ENCODE measurements at regions not wholly inside any gene's neighbourhood (a gene's known extent, or its start where the extent isn't known, plus 50 kb on each side); places are given as distances from the start of the nearest gene placed in this dataset.
"Not testable (repeated sequence)": the region's sequence is repeated elsewhere in the genome, so short reads cannot be mapped to it uniquely, and the experiment has no call there.

DNA sequence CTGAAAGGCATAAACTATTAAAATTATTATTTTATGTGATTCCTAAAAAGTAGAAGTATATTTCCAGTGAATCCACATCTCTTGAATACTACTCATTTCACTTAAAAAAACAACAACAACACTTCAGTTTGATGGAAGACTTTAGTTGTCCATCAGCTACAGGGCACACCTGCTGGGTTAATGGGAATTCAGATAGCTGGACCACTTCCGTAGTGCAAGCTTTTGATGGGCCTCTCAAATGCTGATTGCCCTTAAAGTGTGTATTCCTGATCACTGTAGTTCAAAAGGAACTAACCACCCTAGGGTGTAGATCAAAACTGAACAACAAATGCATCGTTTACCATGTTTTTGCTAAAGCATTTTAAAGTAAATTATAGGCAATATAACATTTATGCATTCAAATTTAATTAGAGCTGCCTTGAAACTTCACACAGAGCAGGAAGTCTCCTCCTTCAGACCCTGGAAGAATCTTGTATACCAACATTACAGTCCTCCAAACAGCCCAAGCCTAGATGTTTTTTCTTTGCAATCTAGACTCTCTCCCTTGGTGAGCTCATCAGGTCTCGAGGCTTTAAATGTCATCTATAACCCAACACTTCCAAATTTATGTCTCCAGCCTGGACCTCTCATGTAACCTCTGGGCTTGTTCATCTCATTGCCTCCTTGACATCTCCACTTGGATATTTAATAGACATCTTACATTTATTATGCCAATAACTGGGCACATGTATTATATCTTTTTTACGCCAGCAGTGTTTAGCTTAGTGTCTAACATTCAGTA is 510.1 kb upstream of the SLC39A10 start:
- no peak for DNase-seq

DNA sequence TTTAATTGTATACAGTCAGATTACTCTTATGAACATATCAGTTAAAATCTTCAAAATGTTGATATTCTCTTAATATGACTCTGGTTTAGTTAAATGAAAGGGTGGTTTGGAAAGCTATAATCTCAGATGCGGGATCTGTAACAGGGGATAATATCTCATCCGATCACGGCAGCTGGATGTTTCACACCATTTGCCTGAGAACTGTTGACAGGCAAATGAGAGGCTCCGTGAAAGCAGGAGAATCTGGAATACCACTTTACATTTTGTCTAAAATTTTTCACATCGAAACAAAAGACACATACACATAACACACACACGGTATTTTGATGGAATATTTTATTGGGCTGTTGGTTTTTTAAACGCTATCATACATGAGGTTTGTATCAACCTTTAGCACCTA is 518.6 kb upstream of the SLC39A10 start:
- DNase-seq: no peak

DNA sequence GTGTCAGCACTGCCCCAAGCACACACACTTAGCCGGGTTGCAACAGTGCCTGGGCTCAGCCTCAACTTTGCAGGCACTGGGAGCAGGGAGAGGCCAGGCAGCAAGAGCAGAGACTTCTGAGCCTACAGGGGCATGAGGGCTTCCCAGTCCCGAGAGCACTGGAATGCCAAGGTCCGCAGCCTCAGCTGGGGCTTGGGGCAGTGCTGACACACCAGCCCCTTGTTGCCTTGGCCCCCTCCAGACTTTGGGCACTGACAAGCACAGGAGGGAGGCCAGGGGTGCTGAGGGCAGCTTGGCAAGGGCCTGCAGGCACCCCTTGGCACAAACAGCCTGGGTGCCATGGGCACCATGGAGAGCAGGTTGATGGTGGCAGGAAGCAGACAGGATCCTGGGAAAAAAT is 531.1 kb upstream of the SLC39A10 start:
- DNase-seq: not testable (repeated sequence)

DNA sequence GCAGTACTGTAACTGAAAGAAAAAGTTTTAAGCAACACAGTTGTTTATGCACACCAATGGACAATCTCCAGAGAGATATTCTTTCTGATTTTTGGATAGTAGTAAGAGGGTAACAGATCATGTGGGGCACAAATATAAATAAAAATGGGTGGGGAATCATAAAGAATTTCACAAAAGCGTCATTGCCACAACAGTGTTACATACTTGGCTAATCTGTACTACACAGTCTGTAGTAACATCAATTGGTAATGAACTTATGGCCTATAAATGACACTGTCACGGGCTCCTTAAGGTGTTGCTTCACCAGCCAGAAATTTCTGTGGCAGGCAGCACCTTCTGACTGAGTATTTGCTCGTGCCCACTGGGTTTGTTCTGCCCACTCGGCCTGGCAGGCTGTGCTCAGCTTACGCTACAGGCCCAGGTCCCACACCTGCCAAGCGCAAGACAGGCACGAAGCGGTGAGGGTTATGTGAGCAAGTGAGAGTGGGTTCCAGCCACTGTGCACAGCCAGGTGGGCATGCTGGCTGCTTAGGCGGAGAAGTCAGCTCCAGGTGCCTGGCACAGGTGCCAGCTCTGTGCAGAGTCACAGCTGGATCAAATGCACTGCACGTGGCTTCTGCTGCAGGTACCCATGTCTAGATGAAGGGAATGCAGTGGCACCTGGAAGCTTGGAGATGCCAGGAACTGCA is 532.5 kb upstream of the SLC39A10 start:
- no peak for DNase-seq

DNA sequence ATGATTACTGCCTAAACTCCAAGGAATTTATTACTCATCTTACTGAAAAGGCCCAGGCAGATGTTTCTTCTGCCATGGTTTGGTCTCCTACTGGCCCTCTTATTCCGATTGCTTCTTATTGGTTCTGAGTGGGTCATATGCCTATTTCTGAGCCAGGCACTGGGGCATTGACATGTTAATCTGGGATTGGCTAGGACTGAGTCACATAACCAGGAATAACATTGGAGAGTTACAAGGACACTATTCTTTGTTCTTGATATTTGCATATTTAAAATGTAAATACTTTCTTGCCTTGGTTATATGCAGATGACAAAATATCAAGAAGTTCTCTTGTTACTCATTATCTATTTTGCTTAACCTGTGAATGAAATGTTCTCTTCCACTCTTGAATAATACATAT is 534.4 kb upstream of the SLC39A10 start:
- no peak for DNase-seq

DNA sequence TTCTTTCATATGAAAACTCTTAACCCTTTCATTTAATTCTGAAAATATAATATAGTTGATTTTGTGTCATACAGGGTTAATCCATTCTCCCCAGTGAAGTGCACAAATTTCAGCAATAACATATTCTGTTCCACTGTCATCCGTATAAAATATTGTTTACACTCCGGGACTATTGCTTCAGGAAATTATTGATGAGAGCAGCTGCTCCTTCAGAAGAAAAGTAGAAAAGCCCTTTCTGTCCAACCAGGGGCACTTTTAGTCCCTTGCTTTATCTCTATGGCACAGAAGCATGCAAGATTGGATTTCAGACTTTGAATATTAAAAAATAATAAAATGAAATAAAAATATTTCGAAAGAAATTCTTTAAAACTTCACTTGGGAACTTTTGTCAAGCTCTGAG is 535.7 kb upstream of the SLC39A10 start:
- no peak for DNase-seq

DNA sequence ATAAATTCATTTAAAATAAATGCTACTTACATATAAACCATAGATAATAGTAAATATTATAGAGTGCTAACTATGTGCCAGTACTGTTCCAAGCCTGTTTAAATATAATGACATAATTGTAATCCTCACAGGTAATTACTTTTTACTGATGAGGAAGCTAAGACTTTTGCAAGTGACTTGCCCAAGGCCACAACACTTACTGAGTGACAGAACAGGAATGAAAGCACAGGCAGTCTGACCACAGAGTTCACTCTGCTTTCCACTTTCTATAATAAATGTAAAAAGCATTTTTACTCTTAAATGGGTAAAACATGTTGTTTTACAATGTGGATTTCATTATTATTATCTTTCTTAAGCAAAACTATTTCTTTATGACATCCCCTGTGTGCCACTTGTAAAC is 537.8 kb upstream of the SLC39A10 start:
- no peak for DNase-seq

DNA sequence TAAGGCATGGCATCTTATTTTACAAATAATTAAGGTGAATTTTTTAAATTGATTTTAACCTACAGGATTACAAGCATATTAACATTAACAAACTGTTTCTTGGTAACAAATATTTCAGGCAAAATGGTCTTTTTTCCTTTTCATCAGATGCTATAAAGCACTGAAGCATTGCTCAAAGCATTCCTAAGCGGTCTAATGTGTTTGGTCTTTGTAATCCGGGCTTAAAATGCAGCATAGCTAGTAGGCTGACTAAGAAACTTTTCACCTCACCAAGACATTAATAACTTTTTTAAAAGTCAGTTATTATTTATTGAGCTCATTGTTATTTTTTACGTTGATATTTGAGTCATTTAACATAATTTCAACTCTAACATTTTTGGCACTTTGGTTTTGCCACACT is 538.8 kb upstream of the SLC39A10 start:
- DNase-seq: no peak

DNA sequence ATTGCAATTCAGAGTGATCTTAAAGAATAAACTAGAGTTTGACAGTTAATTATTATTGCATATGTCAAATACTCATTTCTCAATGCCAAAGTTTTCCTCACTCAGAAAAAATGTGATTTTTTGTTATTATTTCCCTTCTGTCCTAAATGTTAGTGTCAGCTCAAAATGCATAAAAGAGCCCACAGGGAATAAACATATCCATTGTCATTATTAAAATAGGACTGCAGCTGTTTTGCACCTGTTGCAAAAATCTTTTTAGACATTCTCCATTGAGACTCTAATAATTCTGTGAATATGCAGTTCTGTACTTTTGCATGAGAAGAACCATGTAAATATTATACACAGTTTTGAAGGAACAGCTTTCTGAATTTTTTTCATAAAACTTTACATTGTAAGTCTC is 540.0 kb upstream of the SLC39A10 start:
- no peak for DNase-seq

DNA sequence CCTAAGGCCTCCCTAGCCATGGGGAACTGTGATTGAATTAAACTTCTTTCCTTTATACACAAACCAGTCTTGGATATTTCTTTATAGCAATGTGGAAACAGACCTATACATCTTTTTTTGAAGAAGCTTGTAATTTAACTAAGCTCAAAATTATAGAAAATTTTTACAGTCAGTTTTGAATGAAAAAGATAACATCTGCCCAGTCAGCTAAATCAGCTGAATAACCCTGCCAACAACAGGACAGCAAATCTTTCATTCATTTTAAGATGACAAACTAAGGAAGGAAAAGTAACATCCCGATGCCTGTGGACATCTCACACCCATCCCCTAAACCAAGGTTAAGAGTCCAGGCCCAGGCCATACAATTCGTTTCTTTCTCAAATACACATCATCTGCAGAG is 541.3 kb upstream of the SLC39A10 start:
- DNase-seq: no peak

DNA sequence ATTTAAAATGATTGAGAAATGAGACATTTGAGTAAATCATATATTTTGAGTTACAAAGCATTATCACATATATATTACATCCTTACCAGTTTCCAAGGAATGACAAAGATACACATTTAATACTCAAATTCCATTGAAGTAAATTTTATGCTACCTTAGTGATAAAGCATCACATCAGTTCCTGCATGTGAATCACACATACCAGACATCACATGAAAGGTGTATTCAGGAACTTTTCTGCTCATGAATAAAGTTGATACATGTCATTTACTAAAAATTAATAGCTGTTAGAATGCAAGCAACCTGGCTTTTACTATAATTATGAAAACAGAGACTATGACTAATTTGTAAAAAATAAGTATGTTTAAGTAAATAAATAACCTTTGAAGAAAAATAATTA is 548.8 kb upstream of the SLC39A10 start:
- no peak for DNase-seq

DNA sequence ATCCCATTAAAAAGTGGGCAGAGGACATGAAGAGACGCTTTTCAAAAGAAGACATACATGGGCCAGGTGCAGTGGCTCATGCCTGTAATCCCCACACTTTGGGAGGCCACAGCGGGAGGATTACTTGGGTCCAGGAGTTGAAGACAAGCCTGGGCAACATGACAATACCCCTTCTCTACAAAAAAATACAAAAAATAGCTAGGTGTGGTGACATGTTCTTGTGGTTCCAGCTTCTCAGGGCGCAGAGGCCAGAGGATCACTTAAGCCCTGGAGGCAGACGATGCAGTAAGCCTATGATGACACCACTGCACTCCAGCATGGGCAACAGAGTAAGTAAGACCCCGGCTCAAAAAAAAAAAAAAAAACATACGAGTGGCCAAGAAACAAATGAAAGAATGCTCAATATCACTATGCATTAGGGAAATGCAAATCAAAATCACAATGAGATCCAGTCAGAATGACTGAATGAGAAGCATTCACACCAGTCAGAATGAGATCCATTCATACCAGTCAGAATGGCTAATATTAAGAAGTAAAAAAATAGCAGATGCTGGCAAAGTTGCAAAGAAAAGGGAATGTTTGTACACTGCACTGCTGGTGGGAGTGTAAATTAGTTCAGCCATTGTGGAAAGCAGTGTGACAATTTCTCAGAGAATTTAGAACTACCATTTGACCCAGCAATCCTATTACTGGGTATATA is 550.2 kb upstream of the SLC39A10 start:
- DNase-seq: no peak

DNA sequence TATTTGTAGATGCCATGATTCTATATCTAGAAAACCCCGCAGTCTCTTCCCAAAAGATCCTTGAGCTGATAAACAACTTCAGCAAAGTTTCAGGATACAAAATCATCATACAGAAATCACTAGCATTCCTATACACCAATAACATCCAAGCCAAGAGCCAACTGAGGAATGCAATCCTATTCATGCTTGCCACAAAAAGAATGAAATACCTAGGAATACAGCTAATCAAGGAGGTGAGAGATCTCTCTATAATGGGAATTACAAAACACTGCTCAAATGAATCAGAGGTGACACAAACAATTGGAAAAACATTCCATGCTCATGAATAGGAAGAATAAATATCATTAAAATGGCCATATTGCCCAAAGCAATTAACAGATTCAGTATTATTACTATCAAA is 551.4 kb upstream of the SLC39A10 start:
- no peak for DNase-seq

DNA sequence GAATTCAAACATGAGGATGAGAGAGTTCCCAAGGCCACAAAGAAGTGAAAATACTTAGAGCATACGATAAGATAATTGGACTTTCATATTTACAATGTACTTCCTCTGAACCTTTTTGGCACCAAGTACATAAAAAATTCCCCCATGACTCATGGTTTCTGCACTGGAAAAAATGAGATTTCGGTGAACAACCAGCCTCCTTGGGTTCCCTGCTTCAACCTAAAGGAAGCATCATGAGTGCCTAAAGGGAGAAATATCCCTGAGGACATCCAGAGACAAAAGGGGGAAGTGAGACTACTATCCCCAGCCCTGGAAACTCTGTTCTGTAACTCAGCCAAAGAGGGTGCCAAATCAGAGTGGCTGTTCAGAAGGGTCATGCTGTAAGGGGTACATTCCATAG is 562.7 kb upstream of the SLC39A10 start:
- DNase-seq: no peak

DNA sequence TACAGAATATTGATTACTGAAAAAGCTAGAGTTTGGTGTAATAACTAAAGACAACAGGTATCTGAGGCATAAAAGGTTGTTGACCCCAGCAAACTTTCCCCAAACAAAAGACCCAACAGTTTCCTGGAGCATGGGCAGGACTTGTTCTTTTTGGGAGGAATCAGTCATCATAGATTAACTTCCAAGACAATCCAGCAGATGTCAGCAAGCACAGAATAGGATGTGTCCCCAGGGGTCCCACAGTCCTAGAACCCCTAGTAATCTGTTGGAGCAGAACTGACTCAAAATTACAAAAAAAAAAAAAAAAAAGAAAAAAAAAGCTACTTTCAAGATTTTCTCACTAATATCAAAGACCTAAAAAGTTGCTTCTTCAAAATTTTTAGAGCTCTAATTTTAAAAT is 564.7 kb upstream of the SLC39A10 start:
- no peak for DNase-seq

DNA sequence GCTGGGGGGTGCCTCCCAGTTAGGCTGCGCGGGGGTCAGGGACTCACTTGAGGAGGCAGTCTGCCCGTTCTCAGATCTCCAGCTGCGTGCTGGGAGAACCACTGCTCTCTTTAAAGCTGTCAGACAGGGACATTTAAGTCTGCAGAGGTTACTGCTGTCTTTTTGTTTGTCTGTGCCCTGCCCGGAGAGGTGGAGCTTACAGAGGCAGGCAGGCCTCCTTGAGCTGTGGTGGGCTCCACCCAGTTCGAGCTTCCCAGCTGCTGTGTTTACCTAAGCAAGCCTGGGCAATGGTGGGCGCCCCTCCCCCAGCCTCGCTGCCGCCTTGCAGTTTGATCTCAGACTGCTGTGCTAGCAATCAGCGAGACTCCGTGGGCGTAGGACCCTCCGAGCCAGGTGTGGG is 584.2 kb upstream of the SLC39A10 start:
- not testable (repeated sequence) for DNase-seq

DNA sequence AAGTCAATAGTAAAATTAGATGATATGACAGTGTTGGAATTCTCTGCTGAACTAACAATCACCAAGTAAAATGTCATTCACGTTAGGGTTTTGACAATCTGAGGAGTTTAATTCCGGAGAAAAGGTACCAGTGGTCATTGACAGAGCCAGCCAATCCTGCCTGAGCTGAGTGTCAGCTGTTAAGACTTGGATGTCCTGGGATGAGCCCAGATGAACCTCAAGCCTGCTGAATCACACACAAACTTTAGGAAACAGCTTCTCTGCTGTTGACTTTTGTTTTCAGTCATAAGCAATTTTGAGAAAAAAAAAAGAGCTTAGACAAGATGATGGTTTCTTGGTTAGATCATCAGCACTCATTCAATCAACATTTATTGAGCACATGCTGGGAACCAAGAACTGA is 600.0 kb upstream of the SLC39A10 start:
- DNase-seq: no peak

DNA sequence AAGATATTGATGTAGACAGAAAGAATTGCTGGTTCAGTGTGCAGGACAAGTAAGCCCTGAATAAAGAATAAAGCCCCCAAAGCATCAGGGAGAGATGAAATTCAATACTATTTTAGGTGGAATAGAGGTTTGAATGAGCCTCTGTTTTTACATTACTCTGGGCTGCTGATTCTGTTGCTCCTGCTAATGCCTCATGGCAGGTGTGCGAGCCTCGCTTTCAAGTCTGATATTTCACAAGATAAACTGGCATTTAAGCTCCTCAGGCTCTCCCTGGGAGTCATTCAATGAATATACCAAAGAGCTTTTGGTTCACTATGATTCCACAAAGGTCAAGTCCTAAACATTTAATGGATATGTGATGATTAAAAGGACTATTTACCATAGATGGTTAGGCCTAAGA is 601.0 kb upstream of the SLC39A10 start:
- DNase-seq: no peak

DNA sequence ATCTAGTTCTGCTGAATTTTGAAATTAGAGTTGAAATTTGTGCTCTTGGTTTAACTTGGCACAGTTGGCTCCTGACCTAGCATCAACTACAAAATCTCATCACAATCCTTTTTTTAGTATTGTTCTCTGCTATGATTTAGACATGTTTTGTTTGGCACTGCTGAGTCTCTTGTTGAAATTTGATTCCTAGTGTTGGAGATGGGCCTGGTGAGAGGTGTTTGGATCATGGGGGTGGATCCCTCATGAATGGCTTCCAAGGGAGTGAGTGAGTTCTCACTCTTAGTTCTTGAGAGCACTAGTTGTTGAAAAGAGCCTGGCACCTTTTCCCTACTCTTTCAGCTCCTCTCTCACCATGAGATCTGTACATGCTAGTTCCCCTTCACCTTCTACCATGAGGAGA is 605.6 kb upstream of the SLC39A10 start:
- no peak for DNase-seq

DNA sequence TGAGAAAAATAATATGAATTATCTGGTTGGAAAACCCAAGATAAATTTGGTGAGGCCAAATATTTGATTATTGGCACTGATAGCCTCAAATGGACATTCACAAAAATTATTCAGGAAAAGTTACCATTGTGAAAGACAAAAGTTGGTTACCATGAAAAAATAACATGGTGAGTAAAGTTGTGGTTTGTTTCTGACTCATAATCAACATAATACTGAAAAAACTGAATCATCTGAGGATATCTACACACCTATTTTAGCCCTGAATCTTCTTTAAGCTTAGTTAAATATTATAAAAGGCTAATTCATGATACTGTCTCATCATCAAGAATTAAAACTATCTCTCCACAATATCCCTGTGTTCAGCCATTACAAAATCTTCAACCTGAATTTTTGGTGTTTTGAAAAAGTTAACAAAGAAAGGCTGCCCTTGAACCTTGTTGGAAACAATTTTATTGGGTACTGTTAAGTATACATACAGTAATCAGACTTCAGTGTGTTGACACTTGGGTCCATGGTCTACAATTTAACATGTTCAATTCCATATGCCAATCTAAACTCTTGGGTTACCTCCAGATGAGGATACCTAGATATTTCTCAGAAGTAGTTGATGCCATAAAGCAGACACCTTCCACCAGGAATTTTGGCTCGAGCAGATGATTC is 607.5 kb upstream of the SLC39A10 start:
- no peak for DNase-seq

DNA sequence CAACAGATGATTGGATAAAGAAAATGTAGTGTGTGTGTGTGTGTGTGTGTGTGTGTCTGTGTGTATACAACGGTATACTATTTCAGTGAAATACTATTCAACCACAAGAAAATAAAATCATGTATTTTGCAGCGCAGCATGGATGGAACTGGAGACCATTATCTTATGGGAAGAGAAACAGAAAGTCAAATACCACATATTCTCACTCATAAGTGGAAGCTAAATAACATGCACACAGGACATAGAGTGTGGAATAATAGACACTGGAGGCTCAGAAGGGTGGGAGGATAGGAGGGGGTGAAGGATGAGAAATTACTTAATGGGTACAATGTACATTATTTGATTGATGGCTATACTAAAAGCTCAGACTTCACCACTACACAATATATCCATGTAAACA is 609.1 kb upstream of the SLC39A10 start:
- DNase-seq: no peak

DNA sequence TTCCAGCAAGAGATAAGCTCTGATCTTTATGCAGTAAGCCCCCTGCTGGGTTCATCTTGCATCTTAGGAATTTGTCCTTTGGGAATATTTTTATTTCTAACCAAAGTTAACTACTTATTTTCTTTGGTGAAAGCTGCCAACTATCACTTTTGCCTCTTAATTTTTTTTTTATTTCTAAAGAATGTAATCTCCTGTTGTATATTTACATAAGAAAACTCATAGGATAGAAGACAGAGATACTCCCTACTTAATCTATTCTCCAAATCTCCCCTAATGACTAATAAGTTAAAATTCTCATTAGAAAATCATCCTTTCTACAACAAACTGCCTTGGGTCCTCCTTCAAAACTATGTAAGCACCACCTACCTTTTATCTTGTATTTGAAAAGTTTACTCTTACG is 612.2 kb upstream of the SLC39A10 start:
- no peak for DNase-seq

DNA sequence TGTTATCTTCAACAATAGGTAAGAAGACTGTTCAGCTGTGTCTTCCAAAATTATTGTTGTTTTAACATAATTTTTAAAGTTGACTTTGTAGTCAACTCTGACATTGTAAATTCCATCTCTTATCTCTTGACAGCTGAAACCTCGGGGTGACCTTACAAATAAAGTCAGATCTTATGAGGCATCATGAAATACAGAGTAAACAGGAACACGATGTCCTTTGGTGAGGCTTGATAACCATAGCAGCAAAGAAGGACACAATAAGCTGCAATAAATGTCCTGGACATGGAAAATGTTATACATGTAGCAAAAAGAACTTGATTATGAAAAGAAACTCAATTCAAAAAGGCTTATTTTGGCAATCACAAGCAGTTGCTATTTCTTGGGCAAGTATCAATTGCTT is 618.9 kb upstream of the SLC39A10 start:
- DNase-seq: no peak

DNA sequence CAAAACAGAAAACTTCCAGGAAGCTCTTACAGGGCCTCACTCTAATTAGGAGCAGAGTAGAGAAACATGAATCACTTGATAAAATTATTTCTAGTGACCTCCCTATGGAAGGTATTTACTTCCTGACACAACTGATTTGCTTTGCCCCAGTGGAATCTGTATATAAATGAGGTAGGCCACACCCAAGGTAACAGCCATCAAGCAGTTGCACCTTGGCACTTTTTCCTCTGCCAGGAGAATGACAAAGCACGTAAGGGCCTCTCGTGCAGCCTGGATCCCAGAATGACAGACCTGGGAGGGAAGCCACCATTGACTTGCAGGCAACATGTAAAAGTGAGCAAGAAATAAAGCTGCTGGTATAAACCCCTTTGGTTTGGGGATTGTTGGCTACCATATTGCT is 620.0 kb upstream of the SLC39A10 start:
- no peak for DNase-seq

Data from activated CD4-positive, alpha-beta T cell treated with anti-CD3 and anti-CD28 coated beads for 1 hour (primary cell).